ENCODE measurements at regions not wholly inside any gene's neighbourhood (a gene's known extent, or its start where the extent isn't known, plus 50 kb on each side); places are given as distances from the start of the nearest gene placed in this dataset.
"Not testable (repeated sequence)": the region's sequence is repeated elsewhere in the genome, so short reads cannot be mapped to it uniquely, and the experiment has no call there.

GRCh38 chr9:103399535-103399934 is 404.4 kb downstream of the CYLC2 start:
- DNase-seq (ENCODE audit: low read depth): no peak

- DNase-seq (ENCODE audit: low read depth): no peak
Observed at GRCh38 chr9:103407260-103407659, 412.1 kb downstream of the CYLC2 start.

GRCh38 chr9:103410059-103410458 is 414.9 kb downstream of the CYLC2 start:
- DNase-seq (ENCODE audit: low read depth): peak; percentile 1

GRCh38 chr9:103427696-103428095 is 432.6 kb downstream of the CYLC2 start:
- no peak for DNase-seq (ENCODE audit: low read depth)

GRCh38 chr9:103430469-103430868 is 435.3 kb downstream of the CYLC2 start:
- DNase-seq (ENCODE audit: low read depth): no peak

GRCh38 chr9:103431809-103432208 is 436.7 kb downstream of the CYLC2 start:
- no peak for DNase-seq (ENCODE audit: low read depth)

- DNase-seq (ENCODE audit: low read depth): no peak
Observed at GRCh38 chr9:103444176-103444575, 449.0 kb downstream of the CYLC2 start.

- DNase-seq (ENCODE audit: low read depth): no peak
Observed at GRCh38 chr9:103458826-103459225, 463.7 kb downstream of the CYLC2 start.

GRCh38 chr9:103471241-103471640 is 476.1 kb downstream of the CYLC2 start:
- DNase-seq (ENCODE audit: low read depth): no peak

GRCh38 chr9:103474156-103474555 is 479.0 kb downstream of the CYLC2 start:
- no peak for DNase-seq (ENCODE audit: low read depth)

- DNase-seq (ENCODE audit: low read depth): no peak
Observed at GRCh38 chr9:103483471-103484096, 488.5 kb downstream of the CYLC2 start.

GRCh38 chr9:103485138-103485537 is 490.0 kb downstream of the CYLC2 start:
- DNase-seq (ENCODE audit: low read depth): no peak

- DNase-seq (ENCODE audit: low read depth): no peak
Observed at GRCh38 chr9:103514767-103515166, 519.6 kb downstream of the CYLC2 start.

GRCh38 chr9:103522409-103522808 is 527.3 kb downstream of the CYLC2 start:
- no peak for DNase-seq (ENCODE audit: low read depth)

GRCh38 chr9:103530934-103531333 is 535.8 kb downstream of the CYLC2 start:
- no peak for DNase-seq (ENCODE audit: low read depth)

GRCh38 chr9:103533318-103533717 is 538.2 kb downstream of the CYLC2 start:
- no peak for DNase-seq (ENCODE audit: low read depth)

- no peak for DNase-seq (ENCODE audit: low read depth)
Observed at GRCh38 chr9:103537426-103537825, 542.3 kb downstream of the CYLC2 start.

GRCh38 chr9:103545260-103545659 is 548.8 kb upstream of the SMC2 start:
- DNase-seq (ENCODE audit: low read depth): no peak

GRCh38 chr9:103552712-103553111 is 541.4 kb upstream of the SMC2 start:
- no peak for DNase-seq (ENCODE audit: low read depth)

- DNase-seq (ENCODE audit: low read depth): no peak
Observed at GRCh38 chr9:103574056-103574455, 520.1 kb upstream of the SMC2 start.

GRCh38 chr9:103586721-103587120 is 507.4 kb upstream of the SMC2 start:
- DNase-seq (ENCODE audit: low read depth): no peak

GRCh38 chr9:103601287-103601686 is 492.8 kb upstream of the SMC2 start:
- no peak for DNase-seq (ENCODE audit: low read depth)

GRCh38 chr9:103611950-103612349 is 482.2 kb upstream of the SMC2 start:
- not testable (repeated sequence) for DNase-seq (ENCODE audit: low read depth)

- DNase-seq (ENCODE audit: low read depth): no peak
Observed at GRCh38 chr9:103615994-103616393, 478.1 kb upstream of the SMC2 start.
